OCI-LY1 (cell line): ENCODE measurements at regions not wholly inside any gene's neighbourhood (a gene's known extent, or its start where the extent isn't known, plus 50 kb on each side); places are given as distances from the start of the nearest gene placed in this dataset.

Experiments used
- CTCF ChIP-seq: fragments of 200-600 bp; sonication (generic), shearing (Covaris generic); IDR thresholded peaks from 2 replicates; pipeline ENCODE4 v1.5.1; 2017; ENCODE audit warnings: mild to moderate bottlenecking, antibody characterized with exemption, low read length, moderate library complexity, mixed read lengths
- EZH2 ChIP-seq: fragments of 200-600 bp; sonication (generic), shearing (Covaris generic); IDR thresholded peaks from 2 replicates; pipeline ENCODE4 v1.8.0; 2017; ENCODE audit warnings: borderline replicate concordance, mixed run types, mild to moderate bottlenecking, antibody characterized with exemption, low read length, moderate library complexity, mixed read lengths

DNA sequence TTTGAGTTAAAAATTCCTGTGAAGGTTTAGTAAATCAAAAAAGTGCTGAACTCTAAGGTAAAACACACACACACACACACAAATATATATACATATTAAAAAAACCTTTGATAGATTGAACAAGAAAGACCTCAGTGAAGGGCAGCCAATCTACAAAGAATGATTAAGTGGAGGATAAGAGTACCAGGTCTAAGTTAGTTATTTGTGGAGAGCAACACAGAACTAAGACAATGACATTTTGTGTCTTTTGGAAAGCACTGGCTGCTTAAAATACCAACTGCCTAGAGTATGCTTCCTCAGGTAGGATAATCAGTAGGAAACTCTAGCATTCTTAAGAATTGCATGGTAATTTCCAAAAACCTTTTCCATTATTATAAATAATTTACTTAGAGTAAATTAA, 481.4 kb upstream of the SYT4 start:
- TF ChIP-seq EZH2 (no peak), CTCF (no peak)
